NCI-H2171 treated with DMSO at 0.1 percent for 48 hours (cell line): ENCODE measurements at regions not wholly inside any gene's neighbourhood (a gene's known extent, or its start where the extent isn't known, plus 50 kb on each side); places are given as distances from the start of the nearest gene placed in this dataset.
"Not testable (repeated sequence)": the region's sequence is repeated elsewhere in the genome, so short reads cannot be mapped to it uniquely, and the experiment has no call there.

Experiments used
- DNase-seq: peaks from one replicate; lab custom pipeline; 2025; lab: John Stamatoyannopoulos, UW

GRCh38 chr21:34272321-34272720 lies 91.5 kb upstream of the KCNE2 start:
- no peak for DNase-seq

GRCh38 chr21:34274001-34274400 lies 89.8 kb upstream of the KCNE2 start:
- DNase-seq: no peak

DNA sequence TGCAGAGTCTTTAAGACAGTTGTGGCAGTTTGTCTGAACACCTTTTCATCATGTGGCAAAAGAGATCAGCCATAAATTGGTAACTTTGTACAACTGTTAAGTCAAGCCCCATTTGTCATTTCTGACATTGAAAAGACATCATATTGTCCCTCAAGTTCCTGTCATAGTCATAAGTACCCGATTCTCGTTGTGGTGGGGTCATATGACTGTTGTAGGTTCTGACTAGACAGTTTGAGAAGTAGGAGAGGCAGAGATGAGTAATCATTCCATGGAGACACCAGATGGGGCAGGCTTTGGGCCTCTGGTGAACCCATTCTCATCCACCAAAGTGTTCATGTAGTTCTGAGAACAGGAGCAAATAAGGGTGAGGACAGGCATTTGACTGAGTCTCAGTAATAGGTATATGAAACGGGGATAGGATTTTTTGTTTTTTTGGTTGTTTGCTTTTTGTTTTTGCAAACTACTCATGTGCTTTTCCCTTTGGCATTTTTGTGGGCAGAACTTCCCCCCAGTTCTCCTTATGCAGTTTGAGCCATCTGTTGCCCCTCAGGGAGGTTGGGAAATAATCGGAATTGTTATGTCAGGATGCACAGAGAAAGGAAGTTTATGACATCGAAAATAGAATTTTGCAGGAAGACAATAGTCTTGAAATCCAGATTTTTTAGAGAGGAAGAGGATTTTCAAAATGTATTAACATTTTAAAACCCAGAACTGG lies 86.9 kb upstream of the KCNE2 start:
- DNase-seq: no peak

- no peak for DNase-seq
Measured at GRCh38 chr21:34278451-34278850, 85.4 kb upstream of the KCNE2 start.

DNA sequence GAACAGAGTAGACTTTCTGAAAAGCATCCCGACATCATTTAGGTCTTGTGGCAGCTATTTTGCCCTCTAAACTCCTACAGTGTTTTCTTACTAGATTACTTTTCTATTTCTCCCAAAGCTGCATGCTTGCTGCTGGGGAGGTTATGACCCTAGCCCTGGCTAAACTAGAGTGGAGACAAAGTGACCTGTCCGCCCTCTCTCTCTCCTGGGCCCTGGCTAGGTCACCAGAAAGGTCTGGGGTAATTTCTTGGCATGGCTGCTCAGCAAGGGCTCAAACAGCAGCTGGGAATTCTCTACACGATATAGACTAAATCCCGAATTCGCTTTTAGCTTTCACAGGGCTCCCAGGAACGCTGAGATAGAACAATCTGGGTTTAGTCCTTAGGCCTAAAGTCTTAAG lies 84.5 kb upstream of the KCNE2 start:
- no peak for DNase-seq

DNA sequence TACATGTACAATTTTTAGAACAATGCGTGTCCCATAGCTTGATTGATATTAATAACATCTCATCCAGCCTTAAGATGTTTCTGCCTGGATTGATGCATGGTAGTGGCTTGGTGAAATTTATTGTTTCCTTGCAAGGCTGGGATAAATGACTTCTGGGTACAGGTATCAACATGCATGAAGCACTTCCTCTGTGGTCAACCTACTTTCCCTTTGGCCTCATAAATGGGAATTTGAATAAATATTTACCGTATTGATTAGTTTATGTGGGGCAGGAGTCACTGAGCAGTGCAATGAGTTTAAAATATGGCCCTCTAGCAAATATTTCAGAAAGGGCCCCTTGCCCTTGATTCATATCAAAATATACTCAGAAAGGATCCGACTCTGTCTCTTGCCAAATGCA lies 83.9 kb upstream of the KCNE2 start:
- DNase-seq: no peak

DNA sequence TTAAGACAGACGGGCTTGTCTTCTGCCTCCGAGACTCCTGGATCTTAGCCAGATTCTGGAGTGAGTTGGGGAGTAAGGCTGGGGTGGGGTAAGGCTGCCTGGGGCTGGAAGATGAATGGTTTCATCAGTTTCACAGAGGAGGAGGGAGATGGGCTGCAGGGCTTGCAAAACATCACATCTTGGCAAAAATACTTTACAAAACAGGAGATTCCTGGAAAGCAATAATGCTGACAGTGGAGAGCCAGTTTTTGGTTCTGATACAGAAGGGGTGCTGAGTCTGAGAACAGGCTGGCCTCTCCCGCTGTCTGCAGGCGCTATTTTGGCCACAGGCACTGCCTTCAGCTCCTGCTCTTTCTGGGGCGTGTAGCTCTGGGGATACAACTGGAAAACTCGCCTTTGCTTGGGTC lies 83.4 kb upstream of the KCNE2 start:
- no peak for DNase-seq

GRCh38 chr21:34280959-34281358 lies 82.8 kb upstream of the KCNE2 start:
- DNase-seq: no peak

GRCh38 chr21:34282223-34282622 lies 81.6 kb upstream of the KCNE2 start:
- DNase-seq: no peak

DNA sequence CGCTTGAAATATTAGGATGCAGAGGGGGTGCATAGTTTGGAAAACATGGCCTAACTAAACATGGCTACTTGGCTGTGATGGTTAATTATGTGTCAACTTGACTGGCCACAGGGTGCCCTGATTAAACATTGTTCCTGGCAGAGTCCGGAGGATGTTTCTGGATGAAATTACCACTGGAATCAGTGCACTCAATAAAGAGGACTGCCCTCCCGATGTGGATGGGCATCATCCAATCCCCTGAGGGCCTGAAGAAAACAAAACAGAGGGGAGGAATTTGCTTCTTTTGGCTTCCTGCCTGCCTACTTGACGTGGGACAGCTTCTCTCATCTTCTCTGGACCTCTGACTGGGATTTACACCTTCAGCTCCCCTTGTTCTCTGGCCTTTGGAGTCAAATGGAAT lies 79.1 kb upstream of the KCNE2 start:
- no peak for DNase-seq

GRCh38 chr21:34288042-34288441 lies 75.8 kb upstream of the KCNE2 start:
- not testable (repeated sequence) for DNase-seq

DNA sequence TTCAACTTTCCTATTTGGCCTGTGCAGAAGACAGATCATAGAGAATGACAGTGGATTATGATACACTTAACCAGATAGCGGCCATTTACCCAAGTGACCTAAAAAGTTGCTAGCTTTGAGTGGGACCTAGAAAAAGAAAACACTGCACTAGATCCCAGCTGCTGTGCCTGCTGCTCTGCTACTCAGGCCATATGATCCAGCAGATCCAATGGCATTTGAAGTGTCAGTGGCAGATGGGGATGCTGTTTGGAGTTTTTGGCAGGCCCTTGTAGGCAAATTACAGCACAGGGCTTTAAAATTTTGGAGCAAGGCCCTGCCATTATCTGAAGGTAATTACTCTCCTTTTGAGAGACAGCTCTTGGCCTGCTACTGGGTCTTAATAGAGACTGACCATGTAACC lies 74.0 kb upstream of the KCNE2 start:
- DNase-seq: peak; percentile 76

- DNase-seq: no peak
Measured at GRCh38 chr21:34296878-34297277, 66.9 kb upstream of the KCNE2 start.

GRCh38 chr21:34298534-34299167 lies 65.2 kb upstream of the KCNE2 start:
- DNase-seq: no peak

- no peak for DNase-seq
Measured at GRCh38 chr21:34299168-34299539, 64.7 kb upstream of the KCNE2 start.

DNA sequence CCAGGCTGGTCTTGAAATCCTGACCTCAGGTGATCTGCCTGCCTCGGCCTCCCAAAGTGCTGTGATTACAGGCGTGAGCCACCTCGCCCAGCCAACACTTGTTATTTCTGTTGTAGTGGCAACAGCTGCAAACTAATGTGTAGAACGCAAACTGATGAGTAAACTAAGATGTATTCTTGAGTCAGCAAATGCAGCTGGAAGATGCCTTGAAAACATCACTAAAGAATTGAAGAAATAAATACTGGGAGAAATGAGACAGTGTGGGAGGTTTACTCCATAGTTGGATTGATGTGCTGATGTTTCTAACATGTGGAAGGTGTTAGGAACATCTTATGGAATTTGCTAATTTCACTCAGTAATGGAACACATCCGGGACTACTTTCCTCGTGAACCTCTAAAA lies 61.3 kb upstream of the KCNE2 start:
- no peak for DNase-seq

GRCh38 chr21:34305605-34306604 lies 57.9 kb upstream of the KCNE2 start:
- DNase-seq: no peak

- DNase-seq: no peak
Measured at GRCh38 chr21:34307991-34308532, 55.7 kb upstream of the KCNE2 start.

- no peak for DNase-seq
Measured at GRCh38 chr21:34311561-34312330, 52.1 kb upstream of the KCNE2 start.

DNA sequence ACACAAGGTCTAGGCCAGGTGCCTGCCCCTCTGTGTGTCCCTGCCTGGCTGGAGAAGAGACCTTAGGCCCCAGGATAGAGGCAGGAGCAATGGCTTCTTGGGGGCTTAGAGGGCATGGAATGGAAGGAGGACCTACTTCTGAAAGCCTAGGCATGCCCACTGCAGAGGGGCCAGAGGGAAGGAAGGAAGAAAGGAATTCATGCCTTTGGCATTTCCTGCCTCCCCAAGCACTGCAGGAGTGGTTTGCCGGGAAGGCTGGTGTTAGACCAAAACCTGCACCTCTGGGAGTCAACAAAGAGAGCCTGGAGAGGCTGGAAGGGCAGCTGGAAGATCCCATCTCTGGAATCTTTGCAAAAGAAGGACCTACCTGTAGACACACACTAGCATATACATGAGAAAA lies 50.7 kb upstream of the KCNE2 start:
- DNase-seq: no peak
